GM18520 (cell line): ENCODE measurements at regions not wholly inside any gene's neighbourhood (a gene's known extent, or its start where the extent isn't known, plus 50 kb on each side); places are given as distances from the start of the nearest gene placed in this dataset.
A peak's percentile ranks its signal among the peaks of the same experiment; 100 is the strongest.
"Not testable (repeated sequence)": the region's sequence is repeated elsewhere in the genome, so short reads cannot be mapped to it uniquely, and the experiment has no call there.

ENCODE experiments used
- ATAC-seq: cut with Tn5 transposase; IDR thresholded peaks from one replicate; pipeline ENCODE4 v1.9.1; 2021; ENCODE audit not compliant: unreplicated experiment

GRCh38 chr7:65722361-65722792 lies 150.5 kb upstream of the VKORC1L1 start:
- peak; percentile 55 for ATAC-seq

- not testable (repeated sequence) for ATAC-seq
Measured at GRCh38 chr7:65727182-65727581, 145.7 kb upstream of the VKORC1L1 start.

GRCh38 chr7:65731129-65731528 lies 141.7 kb upstream of the VKORC1L1 start:
- no peak for ATAC-seq

DNA sequence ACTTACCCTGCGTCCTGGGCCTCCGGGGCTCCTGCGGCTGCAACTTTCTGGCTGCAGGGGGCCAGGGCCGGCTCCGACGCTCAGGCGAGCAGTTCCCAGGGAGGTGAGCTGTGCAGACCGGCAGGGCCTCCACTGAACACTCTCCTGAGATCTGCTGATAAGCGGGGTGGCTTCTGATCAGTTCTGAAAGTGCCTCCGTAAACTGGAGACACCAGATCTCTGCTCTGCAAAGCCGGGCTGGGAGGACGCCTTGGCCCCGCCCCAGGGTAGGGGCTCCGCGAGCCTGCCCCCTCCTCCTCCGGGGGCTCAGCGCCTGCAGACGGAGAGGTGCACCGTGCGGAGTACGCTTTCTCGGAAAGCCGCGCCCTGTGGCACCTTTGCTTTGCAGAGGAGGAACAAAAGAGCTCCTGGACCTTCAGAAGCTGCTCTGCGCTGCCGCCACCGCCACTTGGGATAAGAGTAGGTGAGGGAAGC lies 141.3 kb upstream of the VKORC1L1 start:
- no peak for ATAC-seq

DNA sequence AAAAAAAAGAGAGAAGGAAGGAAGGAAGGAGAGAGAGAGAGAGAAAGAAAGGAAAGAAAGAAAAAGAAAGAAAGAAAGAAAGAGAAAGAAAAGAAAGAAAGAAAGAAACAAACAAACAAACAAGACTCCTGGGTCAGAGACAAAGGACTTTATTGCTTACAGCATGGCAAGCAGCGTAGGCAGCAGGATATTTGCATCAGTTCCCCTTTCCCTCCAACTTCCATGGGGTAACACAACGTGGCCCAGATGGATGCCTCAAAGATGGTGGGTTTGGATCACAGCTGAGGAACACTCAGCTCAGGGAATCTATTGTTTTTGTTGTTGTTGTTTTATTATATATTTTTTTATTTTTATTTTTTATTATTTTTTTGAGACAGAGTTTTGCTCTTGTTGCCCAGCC lies 128.5 kb upstream of the VKORC1L1 start:
- ATAC-seq, result no peak

DNA sequence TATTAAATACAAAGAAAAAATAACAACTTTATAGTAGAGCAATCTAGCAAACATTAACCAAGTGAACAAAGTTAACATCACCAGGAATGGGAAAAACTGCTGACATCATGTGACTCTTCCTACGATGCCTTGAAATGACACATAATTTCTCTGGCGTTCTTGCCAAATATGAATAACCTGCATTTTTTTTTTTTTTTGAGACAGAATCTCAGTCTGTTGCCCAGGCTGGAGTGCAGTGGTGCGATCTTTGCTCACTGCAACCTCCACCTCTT lies 126.5 kb upstream of the VKORC1L1 start:
- no peak for ATAC-seq

GRCh38 chr7:65749039-65749438 lies 123.8 kb upstream of the VKORC1L1 start:
- ATAC-seq, result no peak

DNA sequence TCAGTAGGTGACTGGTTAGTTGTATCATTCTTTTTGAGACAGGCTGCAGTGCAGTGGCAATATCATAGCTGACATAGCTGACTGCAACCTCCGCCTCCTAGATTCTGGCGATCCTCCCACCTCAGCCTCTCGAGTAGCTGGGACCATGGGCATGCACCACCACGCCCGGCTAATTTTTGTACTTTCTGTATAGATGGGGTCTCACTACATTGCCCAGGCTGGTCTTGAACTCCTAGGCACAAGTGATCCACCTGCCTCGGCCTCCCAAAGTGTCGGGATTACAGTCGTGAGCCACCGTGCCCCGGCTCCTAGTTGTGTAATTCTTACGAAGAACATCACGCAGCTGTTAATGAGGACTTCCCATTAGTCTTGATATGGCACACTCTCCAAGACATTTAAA lies 123.4 kb upstream of the VKORC1L1 start:
- ATAC-seq, result no peak

DNA sequence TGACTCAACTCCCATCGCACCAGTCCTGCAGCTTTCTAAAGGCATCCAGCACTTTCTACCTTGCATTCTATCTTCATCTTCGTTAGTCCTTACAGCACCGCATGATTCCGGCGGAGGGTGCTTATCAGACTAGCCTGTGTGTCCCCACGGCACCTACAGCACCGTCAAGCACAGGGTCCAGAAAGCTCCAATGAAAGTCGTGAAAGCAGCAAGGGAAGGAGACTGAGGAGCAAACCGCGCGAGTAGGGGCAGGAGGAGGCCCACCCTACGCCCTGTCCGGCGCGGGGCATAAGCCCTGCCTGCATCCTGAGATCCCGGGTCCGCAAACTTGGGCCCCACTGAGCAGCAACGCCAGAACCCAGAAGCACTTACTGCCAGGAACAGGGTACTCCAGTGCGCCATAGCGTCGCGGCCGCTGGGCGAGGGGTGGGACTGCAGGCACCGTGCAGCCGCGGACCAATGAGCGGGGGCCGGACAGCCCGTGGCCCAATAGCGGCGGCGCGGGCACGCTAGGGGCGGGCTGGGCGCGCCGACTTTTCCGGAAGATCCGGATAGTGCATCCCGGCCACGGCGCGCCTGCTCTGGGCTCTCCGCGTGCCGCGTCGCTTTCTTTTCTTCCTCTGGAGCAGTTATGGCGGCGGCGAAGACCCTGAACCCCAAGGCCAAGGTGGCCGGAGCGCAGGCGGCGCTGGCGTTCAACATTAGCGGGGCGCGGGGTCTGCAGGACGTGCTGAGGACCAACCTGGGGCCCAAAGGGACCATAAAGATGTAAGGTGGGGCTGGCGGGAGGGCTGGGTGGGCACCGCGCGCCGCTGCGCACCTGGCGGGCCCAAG lies 122.1 kb upstream of the VKORC1L1 start:
- ATAC-seq, result peak; percentile 99

- ATAC-seq, result not testable (repeated sequence)
Measured at GRCh38 chr7:65754070-65754469, 118.8 kb upstream of the VKORC1L1 start.

- ATAC-seq, result not testable (repeated sequence)
Measured at GRCh38 chr7:65758991-65759390, 113.9 kb upstream of the VKORC1L1 start.

DNA sequence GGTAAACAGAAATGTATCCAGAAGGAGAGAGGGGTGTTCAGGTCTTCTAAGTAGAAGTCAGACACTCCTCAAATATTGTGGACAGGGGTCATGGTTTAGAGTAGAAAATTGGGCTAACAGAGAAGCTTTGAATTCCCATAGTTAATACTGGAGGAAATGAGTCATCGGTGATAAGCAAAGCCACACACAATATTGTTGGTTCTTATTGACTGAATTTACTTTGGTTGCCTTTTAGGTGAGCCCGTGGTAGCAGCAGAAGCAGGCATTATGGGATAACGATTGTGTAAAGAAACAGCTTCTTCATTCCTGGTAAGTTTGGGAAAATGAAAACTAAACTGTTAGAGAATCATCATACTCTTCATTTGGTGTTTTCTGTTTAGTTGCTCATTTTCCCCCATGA lies 110.2 kb upstream of the VKORC1L1 start:
- not testable (repeated sequence) for ATAC-seq

GRCh38 chr7:65763114-65763513 lies 109.8 kb upstream of the VKORC1L1 start:
- not testable (repeated sequence) for ATAC-seq

DNA sequence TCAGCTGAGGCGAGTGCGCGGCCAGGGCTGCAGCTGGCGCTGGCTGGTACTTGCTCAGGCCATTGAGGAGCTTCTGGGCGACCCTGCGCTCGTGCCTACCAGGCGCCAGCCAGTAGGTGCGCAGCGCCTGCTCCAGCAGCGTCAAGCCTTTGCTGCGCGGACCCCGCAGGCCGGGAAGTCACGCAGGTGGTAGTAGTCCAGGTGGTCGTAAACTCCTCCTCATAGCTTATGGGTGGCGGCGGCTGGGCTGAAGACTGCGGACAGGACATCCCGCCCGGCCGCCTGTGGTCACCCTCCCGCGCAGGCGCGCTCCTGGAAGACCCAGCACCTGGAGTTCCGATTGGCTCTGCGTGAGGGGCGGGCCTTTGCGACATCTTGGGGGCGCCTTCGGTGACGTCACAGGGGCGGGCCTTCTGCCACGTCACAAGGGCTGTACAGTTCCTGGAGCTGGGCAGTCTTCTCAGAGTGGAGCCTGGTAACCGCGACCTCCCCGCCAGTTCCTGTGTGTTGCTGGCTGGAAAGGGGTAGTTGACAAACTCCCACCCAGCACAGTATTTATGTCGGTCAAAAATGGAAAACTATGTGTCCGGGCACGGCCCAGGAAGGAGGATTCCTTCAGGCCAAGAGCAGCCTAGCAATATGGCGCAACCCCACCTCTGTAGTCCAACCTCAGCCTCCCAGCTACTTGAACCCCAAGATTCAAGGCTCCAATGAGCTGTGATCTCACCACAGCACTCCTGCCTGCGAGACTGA lies 102.2 kb upstream of the VKORC1L1 start:
- peak; percentile 97 for ATAC-seq

- ATAC-seq, result not testable (repeated sequence)
Measured at GRCh38 chr7:65771226-65771569, 101.7 kb upstream of the VKORC1L1 start.

DNA sequence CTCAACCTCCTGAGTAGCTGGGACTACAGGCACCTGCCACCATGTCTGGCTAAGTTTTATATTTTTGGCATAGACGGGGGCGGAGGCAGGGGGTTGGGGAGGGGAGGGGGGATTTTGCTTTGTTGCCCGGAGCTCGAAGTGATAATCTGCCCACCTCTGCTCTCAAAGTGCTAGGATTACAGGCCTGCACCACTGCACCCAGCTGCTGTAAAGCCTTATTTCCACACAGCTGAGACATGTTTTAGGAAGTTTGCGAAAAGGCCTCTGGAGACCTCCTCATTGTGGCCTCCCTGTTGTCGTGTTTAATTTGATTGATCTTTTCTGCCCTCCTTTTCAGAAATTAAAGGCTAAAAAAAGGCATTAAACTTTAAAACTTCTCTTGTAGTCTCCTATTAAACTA lies 96.2 kb upstream of the VKORC1L1 start:
- ATAC-seq, result not testable (repeated sequence)

- ATAC-seq, result not testable (repeated sequence)
Measured at GRCh38 chr7:65789943-65790342, 82.9 kb upstream of the VKORC1L1 start.

DNA sequence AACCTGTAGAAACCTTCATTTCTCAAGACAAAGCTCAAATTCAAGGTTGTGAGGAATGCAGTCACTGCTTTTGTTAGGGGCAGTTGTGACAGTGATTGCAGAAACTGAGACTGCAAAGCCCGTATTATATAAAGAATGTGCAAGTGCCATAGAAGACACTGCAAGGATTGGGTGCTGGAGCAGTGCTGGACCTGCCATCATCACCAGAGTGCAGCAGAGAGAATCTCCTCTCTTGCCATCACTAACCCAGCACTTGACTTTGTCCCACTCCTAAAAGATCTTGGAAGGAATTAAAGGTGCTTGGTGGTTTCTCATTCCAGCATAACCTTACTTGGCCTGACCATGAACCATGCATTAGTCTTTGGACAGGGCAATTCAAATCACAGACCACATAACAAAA lies 81.1 kb upstream of the VKORC1L1 start:
- not testable (repeated sequence) for ATAC-seq

GRCh38 chr7:65792726-65793125 lies 80.1 kb upstream of the VKORC1L1 start:
- ATAC-seq, result not testable (repeated sequence)

- not testable (repeated sequence) for ATAC-seq
Measured at GRCh38 chr7:65794671-65795391, 78.0 kb upstream of the VKORC1L1 start.

DNA sequence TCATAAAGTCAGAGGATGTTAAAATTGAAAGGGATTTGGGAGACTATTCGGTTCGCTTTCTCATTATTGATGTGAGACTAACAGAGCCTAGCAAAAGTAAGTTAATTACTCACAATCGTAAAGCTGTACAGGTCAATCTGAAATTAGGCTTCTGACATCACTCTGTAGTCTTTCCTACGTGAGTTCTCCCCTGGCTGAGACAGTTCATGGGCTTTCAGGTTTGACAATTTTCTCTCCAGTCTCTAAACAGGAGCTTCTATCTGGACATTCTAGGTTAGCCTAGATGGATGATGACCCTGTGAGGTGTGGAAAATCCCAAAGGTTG lies 77.5 kb upstream of the VKORC1L1 start:
- ATAC-seq, result not testable (repeated sequence)

DNA sequence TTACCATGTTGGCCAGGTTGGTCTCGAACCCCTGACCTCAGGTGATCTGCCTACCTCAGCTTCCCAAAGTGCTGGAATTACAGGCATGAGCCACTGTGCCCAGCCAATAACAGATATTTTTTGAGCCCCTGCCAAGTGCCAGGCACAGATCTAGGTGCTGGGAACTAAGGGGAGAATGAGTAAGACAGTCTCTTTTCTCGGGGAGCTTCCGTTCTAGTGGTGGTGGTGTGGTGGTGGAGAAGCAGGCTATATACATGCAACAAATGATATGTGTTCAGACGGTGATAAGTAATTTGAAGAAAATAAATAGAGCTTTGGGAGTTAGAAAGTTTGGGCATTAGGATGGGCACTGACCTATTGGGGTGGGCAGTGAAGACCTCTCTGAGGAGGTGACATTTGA lies 76.7 kb upstream of the VKORC1L1 start:
- ATAC-seq, result no peak
